Trophoblast cell (in vitro differentiated cells and primary cell): ENCODE measurements at regions not wholly inside any gene's neighbourhood (a gene's known extent, or its start where the extent isn't known, plus 50 kb on each side); places are given as distances from the start of the nearest gene placed in this dataset.
A peak's percentile ranks its signal among the peaks of the same experiment; 100 is the strongest.

ENCODE experiments used
- DNase-seq, 2 donors: peaks; one replicate each; pipeline ENCODE4 v3.0.0-alpha.2; 2016
- H2AFZ ChIP-seq: 2 replicates; pipeline ENCODE4 v1.6.1; 2013; ENCODE audit warnings: low read length, moderate library complexity, mild to moderate bottlenecking; ENCODE audit not compliant: insufficient read depth, poor library complexity
- H2AK5ac ChIP-seq: 2 replicates; pipeline ENCODE4 v1.6.1; 2013; ENCODE audit warnings: mild to moderate bottlenecking, low read length
- H2BK120ac ChIP-seq: 2 replicates; pipeline ENCODE4 v1.6.1; 2013; ENCODE audit warnings: low read length, mild to moderate bottlenecking, moderate library complexity; ENCODE audit not compliant: insufficient read depth, poor library complexity
- H2BK12ac ChIP-seq: 2 replicates; pipeline ENCODE4 v1.6.1; 2013; ENCODE audit warnings: mild to moderate bottlenecking, low read length, moderate library complexity
- H2BK5ac ChIP-seq: 2 replicates; pipeline ENCODE4 v1.6.1; 2013; ENCODE audit warnings: low read length, low read depth, moderate library complexity, mild to moderate bottlenecking; ENCODE audit not compliant: poor library complexity
- H3K14ac ChIP-seq: 2 replicates; pipeline ENCODE4 v1.6.1; 2013; ENCODE audit warnings: mild to moderate bottlenecking, low read length
- H3K18ac ChIP-seq: 2 replicates; pipeline ENCODE4 v1.6.1; 2013; ENCODE audit warnings: mild to moderate bottlenecking, low read length
- H3K23ac ChIP-seq: 2 replicates; pipeline ENCODE4 v1.6.1; 2013; ENCODE audit warnings: low read length
- H3K27ac ChIP-seq: 2 replicates; pipeline ENCODE4 v1.5.1; 2013; ENCODE audit warnings: low read depth, mild to moderate bottlenecking, inconsistent platforms, low read length, moderate library complexity
- H3K27me3 ChIP-seq: 2 replicates; pipeline ENCODE4 v1.6.1; 2013; ENCODE audit warnings: inconsistent platforms, mild to moderate bottlenecking, low read length, moderate library complexity; ENCODE audit not compliant: insufficient read depth
- H3K36me3 ChIP-seq, 2 experiments: 1 replicate in 1 of 2; 2 replicates in 1 of 2; pipeline ENCODE4 v1.6.1; 2013; ENCODE audit warnings: low read length in 2 of 2, mild to moderate bottlenecking in 2 of 2, moderate library complexity in 1 of 2; ENCODE audit not compliant: insufficient read depth in 2 of 2, control insufficient read depth in 1 of 2
- H3K4ac ChIP-seq: 2 replicates; pipeline ENCODE4 v1.6.1; 2013; ENCODE audit warnings: low read depth, mild to moderate bottlenecking, low read length, moderate library complexity
- H3K4me1 ChIP-seq, 2 experiments: 1 replicate in 1 of 2; 2 replicates in 1 of 2; pipeline ENCODE4 v1.6.1; 2013; ENCODE audit warnings: low read length in 2 of 2, mild to moderate bottlenecking in 2 of 2, moderate library complexity in 1 of 2; ENCODE audit not compliant: insufficient read depth in 2 of 2, control insufficient read depth in 1 of 2
- H3K4me2 ChIP-seq: 2 replicates; pipeline ENCODE4 v1.6.1; 2013; ENCODE audit warnings: inconsistent platforms, mild to moderate bottlenecking, low read length, moderate library complexity
- H3K4me3 ChIP-seq: 2 replicates; pipeline ENCODE4 v1.5.1; 2013; ENCODE audit warnings: mild to moderate bottlenecking, low read depth, low read length, inconsistent platforms
- H3K79me1 ChIP-seq: one replicate; pipeline ENCODE4 v1.6.1; 2013; ENCODE audit warnings: low read length
- H3K79me2 ChIP-seq: 2 replicates; pipeline ENCODE4 v1.6.1; 2013; ENCODE audit warnings: low read length, mild to moderate bottlenecking; ENCODE audit not compliant: control insufficient read depth, insufficient read depth, poor library complexity
- H3K9ac ChIP-seq: 2 replicates; pipeline ENCODE4 v1.6.1; 2013; ENCODE audit warnings: mild to moderate bottlenecking, low read length
- H3K9me3 ChIP-seq: 2 replicates; pipeline ENCODE4 v1.6.1; 2013; ENCODE audit warnings: low read depth, mild to moderate bottlenecking, control low read depth, inconsistent platforms, low read length; ENCODE audit not compliant: insufficient read depth
- H4K12ac ChIP-seq: 2 replicates; pipeline ENCODE4 v1.6.1; 2013; ENCODE audit warnings: low read depth, mild to moderate bottlenecking, low read length, moderate library complexity
- H4K8ac ChIP-seq: 2 replicates; pipeline ENCODE4 v1.6.1; 2013; ENCODE audit warnings: low read depth, mild to moderate bottlenecking, low read length, moderate library complexity
- H4K91ac ChIP-seq: one replicate; pipeline ENCODE4 v1.6.1; 2013; ENCODE audit warnings: low read depth, mild to moderate bottlenecking, low read length, moderate library complexity
- WGBS: extraction: QIAGEN DNeasy Blood & Tissue Kit; methylation state at CpG from one replicate; pipeline ENCODE4 v1.1.7; 2013; ENCODE audit warnings: missing lambda C conversion rate; ENCODE audit not compliant: insufficient read length, insufficient coverage; ENCODE audit errors: extremely low coverage; 5-methylcytosine and 5-hydroxymethylcytosine counted together

DNA sequence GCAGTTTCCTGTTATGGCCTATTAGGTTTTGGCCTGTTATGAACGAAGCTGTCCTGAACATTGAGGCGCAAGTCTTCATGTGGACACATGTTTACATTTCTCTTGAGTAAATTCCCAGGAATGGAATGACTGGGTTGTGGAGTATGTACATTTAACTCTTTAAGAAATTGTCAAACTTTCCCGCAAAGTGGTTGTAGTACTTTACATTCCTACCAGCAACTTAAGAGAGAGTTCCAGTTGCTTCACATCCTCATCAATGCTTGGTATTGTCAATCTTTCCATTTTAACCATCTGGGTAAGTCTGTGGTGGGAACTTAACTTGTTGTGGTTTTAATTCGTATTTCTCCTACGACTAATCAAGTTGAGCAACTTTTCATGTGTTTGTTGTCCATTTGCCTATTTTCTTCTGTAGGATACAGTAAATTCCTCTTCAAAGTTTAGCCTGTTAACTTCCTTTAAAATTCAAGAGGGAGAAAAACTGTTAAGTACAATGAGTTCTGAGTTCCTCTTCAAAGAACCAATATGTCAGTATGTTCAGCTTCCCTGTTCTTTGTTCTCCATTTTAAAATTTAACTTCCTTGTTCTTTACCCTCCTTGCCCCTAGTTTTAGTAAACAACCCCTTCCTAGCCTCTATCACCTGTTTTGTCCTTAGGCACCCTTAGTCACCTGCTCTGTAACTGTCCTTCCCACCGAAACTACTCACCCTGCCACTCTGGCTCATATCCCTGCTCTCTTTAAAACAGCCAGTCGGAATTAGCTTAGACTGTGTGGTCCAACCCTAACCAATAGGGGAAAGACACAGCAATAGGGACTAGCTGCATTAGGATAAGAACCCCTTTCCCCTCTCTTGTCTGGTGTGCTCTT is 74.0 kb downstream of the FAM241B start:
- Histone ChIP-seq H3K27me3 (no peaks in the 10 kb centered on the region), H3K9me3 (peaks cover 3% of the 10 kb centered on the region), H4K12ac (no peak overlapping the region), H4K91ac (no peak overlapping the region), H3K14ac (no peak overlapping the region), H3K79me2 (no peaks in the 10 kb centered on the region), H2BK5ac (no peak overlapping the region), H3K36me3 (no peaks in the 10 kb centered on the region), H3K4me1 (no peaks in the 10 kb centered on the region), H3K4me2 (no peak overlapping the region), H3K9ac (no peak overlapping the region), H3K79me1 (no peaks in the 10 kb centered on the region), H2AFZ (no peak overlapping the region), H3K4me3 (no peak overlapping the region), H3K18ac (no peak overlapping the region), H3K4ac (no peak overlapping the region), H3K23ac (no peak overlapping the region), H2BK120ac (no peak overlapping the region), H4K8ac (no peak overlapping the region), H3K27ac (no peak overlapping the region), H2AK5ac (no peak overlapping the region), H2BK12ac (no peak overlapping the region)
- peak; percentile 47 to 93 for DNase-seq
- no CpG with 5 or more reads among the region's 7 CpGs for WGBS

DNA sequence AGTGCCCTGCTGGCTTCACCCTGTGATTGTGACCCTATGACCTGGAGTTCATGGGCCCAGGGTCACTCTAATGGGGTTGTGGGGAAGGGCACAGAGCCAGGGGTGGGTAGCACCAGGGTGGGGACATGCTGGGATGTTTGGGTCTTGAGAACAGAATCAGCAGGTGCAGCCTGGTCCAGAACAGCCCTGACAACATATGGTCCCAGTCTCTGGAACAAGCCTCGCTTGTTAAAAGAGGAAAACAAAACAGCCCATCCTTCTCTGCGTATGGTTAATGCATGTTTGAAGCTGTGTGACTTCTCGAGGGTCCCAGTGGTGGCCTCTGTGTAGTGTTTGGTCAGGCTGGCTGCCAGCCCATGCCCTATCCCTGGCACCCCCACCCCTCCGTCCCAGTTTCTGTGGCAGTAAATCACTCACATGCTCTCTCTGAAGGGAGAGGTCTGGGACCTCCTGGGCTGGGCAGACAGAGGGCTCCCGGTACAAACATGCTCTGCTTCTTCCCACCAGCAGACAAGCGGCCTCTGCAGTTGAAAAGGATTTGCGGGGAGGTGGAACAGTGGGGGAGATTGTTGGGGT is 79.4 kb downstream of the FAM241B start:
- Histone ChIP-seq H3K27me3 (no peaks in the 10 kb centered on the region), H3K4me1 (no peaks in the 10 kb centered on the region), H3K23ac (no peak overlapping the region), H3K79me1 (no peaks in the 10 kb centered on the region), H3K79me2 (no peaks in the 10 kb centered on the region), H3K14ac (no peak overlapping the region), H3K9me3 (peaks cover 2% of the 10 kb centered on the region), H2AK5ac (no peak overlapping the region), H4K12ac (no peak overlapping the region), H3K4ac (no peak overlapping the region), H3K9ac (no peak overlapping the region), H2BK12ac (no peak overlapping the region), H3K36me3 (no peaks in the 10 kb centered on the region), H2BK5ac (no peak overlapping the region), H3K4me3 (no peak overlapping the region), H3K27ac (no peak overlapping the region), H4K8ac (no peak overlapping the region), H2AFZ (no peak overlapping the region), H2BK120ac (no peak overlapping the region), H4K91ac (no peak overlapping the region), H3K4me2 (no peak overlapping the region), H3K18ac (no peak overlapping the region)
- WGBS = 100% methylated on average over 1 of the region's 7 CpGs
- DNase-seq = no peak

DNA sequence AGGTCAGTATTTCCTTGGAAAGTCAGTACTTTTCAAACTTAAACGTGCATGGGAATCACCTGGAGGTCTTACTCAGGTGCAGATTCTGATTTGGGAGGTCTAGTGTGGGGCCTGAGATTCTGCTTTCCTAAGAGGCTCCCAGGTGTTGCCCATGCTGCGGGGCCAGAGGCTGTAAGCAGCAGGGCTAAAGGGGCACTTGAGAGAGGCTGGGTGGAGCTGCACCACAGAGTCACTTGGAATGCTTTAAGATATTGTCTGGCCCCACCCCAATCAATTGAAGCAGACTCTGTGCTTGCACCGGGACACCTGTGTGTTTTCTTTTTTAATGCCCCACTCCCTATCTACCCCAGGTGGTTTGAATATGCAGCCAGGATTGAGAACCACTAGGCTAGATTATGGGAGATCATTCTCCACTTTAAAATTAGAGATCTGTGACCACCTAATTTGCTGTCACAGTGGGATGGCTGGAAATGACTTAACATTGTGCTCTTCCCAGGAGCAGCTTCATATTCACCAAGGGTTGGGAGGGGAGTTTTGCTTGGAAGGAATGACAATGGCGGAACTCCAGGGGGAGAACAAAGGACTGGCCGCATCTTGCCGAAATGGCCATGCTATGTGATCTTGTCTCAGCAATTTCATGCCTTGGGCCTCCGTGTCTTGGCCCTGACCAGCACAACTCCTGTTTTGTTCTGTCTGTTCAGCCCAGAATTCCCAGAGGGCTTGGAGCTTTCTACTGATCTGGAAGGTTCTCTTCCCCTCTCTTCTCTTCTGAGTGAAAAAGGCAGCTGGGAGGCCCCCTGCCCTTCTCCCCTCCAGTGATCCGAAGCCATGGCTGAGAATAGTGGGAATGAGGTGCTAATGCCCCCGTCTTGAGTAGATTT is 80.2 kb downstream of the FAM241B start:
- H3K9me3 ChIP-seq = peaks cover 2% of the 10 kb centered on the region
- no peak overlapping the region for H2AK5ac ChIP-seq
- H3K27me3 ChIP-seq = no peaks in the 10 kb centered on the region
- H3K9ac ChIP-seq = no peak overlapping the region
- WGBS = no CpG with 5 or more reads among the region's 9 CpGs
- no peaks in the 10 kb centered on the region for H3K79me1 ChIP-seq
- H3K27ac ChIP-seq = no peak overlapping the region
- no peak for DNase-seq
- no peak overlapping the region for H4K8ac ChIP-seq
- no peak overlapping the region for H3K18ac ChIP-seq
- H4K91ac ChIP-seq = no peak overlapping the region
- no peaks in the 10 kb centered on the region for H3K4me1 ChIP-seq
- no peak overlapping the region for H2BK12ac ChIP-seq
- no peak overlapping the region for H3K23ac ChIP-seq
- H3K4me2 ChIP-seq = no peak overlapping the region
- no peak overlapping the region for H2BK5ac ChIP-seq
- no peak overlapping the region for H3K4ac ChIP-seq
- H3K79me2 ChIP-seq = no peaks in the 10 kb centered on the region
- no peak overlapping the region for H2AFZ ChIP-seq
- H3K4me3 ChIP-seq = no peak overlapping the region
- H4K12ac ChIP-seq = no peak overlapping the region
- no peak overlapping the region for H2BK120ac ChIP-seq
- H3K36me3 ChIP-seq = no peaks in the 10 kb centered on the region
- H3K14ac ChIP-seq = no peak overlapping the region

DNA sequence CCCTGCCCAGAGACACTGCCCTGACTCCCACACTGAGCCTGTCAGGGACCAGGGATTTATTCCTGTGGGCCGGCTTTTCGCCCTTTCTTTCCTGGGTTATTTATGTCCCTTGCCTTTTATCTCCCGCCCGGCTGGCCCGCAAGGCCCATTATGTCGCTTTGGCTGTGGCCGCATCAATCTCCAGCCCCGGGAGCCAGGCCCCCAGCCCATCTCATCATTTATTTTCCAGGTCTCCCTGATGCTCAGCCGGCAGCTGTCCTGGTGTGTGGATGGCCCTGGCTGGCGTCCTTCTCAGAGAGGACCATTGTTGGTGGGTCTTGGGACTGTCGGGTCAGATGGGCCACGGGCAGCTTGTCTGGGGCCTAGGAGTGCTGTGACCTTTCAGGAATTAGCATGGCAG is 82.3 kb downstream of the FAM241B start:
- H4K91ac ChIP-seq = no peak overlapping the region
- no peak overlapping the region for H4K8ac ChIP-seq
- WGBS = no CpG with 5 or more reads among the region's 12 CpGs
- no peaks in the 10 kb centered on the region for H3K36me3 ChIP-seq
- H3K4me3 ChIP-seq = no peak overlapping the region
- H3K23ac ChIP-seq = no peak overlapping the region
- no peak overlapping the region for H3K4me2 ChIP-seq
- H3K4me1 ChIP-seq = no peaks in the 10 kb centered on the region
- no peaks in the 10 kb centered on the region for H3K27me3 ChIP-seq
- no peaks in the 10 kb centered on the region for H3K79me1 ChIP-seq
- H4K12ac ChIP-seq = no peak overlapping the region
- H2AK5ac ChIP-seq = no peak overlapping the region
- no peak overlapping the region for H2BK120ac ChIP-seq
- no peak overlapping the region for H3K18ac ChIP-seq
- peaks cover 2% of the 10 kb centered on the region for H3K9me3 ChIP-seq
- no peak overlapping the region for H2BK12ac ChIP-seq
- no peaks in the 10 kb centered on the region for H3K79me2 ChIP-seq
- no peak overlapping the region for H2AFZ ChIP-seq
- H3K14ac ChIP-seq = no peak overlapping the region
- H3K27ac ChIP-seq = no peak overlapping the region
- no peak overlapping the region for H3K9ac ChIP-seq
- no peak for DNase-seq
- no peak overlapping the region for H2BK5ac ChIP-seq
- no peak overlapping the region for H3K4ac ChIP-seq
